RWPE2 (cell line): ENCODE measurements at regions not wholly inside any gene's neighbourhood (a gene's known extent, or its start where the extent isn't known, plus 50 kb on each side); places are given as distances from the start of the nearest gene placed in this dataset.

Experiments
- ATAC-seq: fragments of 200-7000 bp; cut with Tn5 transposase; 3 replicates; pipeline ENCODE4 v1.9.1; 2021; ENCODE audit warnings: low read depth
- DNase-seq: peaks from one replicate; pipeline ENCODE4 v3.0.0-alpha.2; 2020; ENCODE audit warnings: low spot score
- H3K27ac ChIP-seq: fragments of 450-650 bp; 2 replicates; pipeline ENCODE4 v1.5.1; 2017; ENCODE audit warnings: mild to moderate bottlenecking; ENCODE audit not compliant: poor library complexity, severe bottlenecking
- H3K27me3 ChIP-seq: fragments of 250-450 bp; sonication (Bioruptor Pico); 2 replicates; pipeline ENCODE4 v1.5.1; 2021; ENCODE audit warnings: mild to moderate bottlenecking, moderate library complexity; ENCODE audit not compliant: insufficient read depth, poor library complexity, severe bottlenecking
- H3K36me3 ChIP-seq: fragments of 250-450 bp; sonication (Bioruptor Pico); 2 replicates; pipeline ENCODE4 v1.5.1; 2020; ENCODE audit warnings: low read depth, mild to moderate bottlenecking, moderate library complexity
- H3K4me1 ChIP-seq: fragments of 250-450 bp; sonication (Bioruptor Pico); 2 replicates; pipeline ENCODE4 v1.5.1; 2021; ENCODE audit warnings: mild to moderate bottlenecking, moderate library complexity; ENCODE audit not compliant: insufficient read depth, poor library complexity, severe bottlenecking
- H3K4me3 ChIP-seq: fragments of 250-450 bp; sonication (Bioruptor Pico); 2 replicates; pipeline ENCODE4 v1.5.1; 2021; ENCODE audit warnings: mild to moderate bottlenecking, moderate library complexity; ENCODE audit not compliant: severe bottlenecking
- H3K9me3 ChIP-seq: fragments of 250-450 bp; sonication (Bioruptor Pico); 2 replicates; pipeline ENCODE4 v1.5.1; 2021; ENCODE audit warnings: mild to moderate bottlenecking, moderate library complexity; ENCODE audit not compliant: severe bottlenecking
- CTCF ChIP-seq: fragments of 450-650 bp; IDR thresholded peaks from one replicate; pipeline ENCODE4 v1.5.1; 2017; ENCODE audit warnings: mild to moderate bottlenecking, moderate library complexity; ENCODE audit not compliant: poor library complexity, severe bottlenecking

GRCh38 chr12:87038098-87038497, 781.9 kb upstream of the MGAT4C start:
- no peaks in the 10 kb centered on the region for H3K27me3 ChIP-seq
- DNase-seq = no peak
- no peak for TF ChIP-seq CTCF
- H3K4me3 ChIP-seq = no peak overlapping the region
- no peaks in the 10 kb centered on the region for H3K4me1 ChIP-seq
- ATAC-seq = no peak
- no peak overlapping the region for H3K27ac ChIP-seq
- H3K9me3 ChIP-seq = no peaks in the 10 kb centered on the region
- no peaks in the 10 kb centered on the region for H3K36me3 ChIP-seq

- Histone ChIP-seq H3K36me3 (no peaks in the 10 kb centered on the region), H3K4me3 (no peak overlapping the region), H3K4me1 (no peaks in the 10 kb centered on the region), H3K27ac (no peak overlapping the region), H3K27me3 (no peaks in the 10 kb centered on the region), H3K9me3 (no peaks in the 10 kb centered on the region)
- DNase-seq = no peak
- no peak for TF ChIP-seq CTCF
- ATAC-seq = no peak
Measured at GRCh38 chr12:87025976-87026375, 769.8 kb upstream of the MGAT4C start.

- TF ChIP-seq CTCF = peak; percentile 5
- Histone ChIP-seq H3K9me3 (no peaks in the 10 kb centered on the region), H3K27ac (no peak overlapping the region), H3K27me3 (no peaks in the 10 kb centered on the region), H3K4me1 (no peaks in the 10 kb centered on the region), H3K4me3 (no peak overlapping the region), H3K36me3 (no peaks in the 10 kb centered on the region)
- DNase-seq = no peak
- no peak for ATAC-seq
Measured at GRCh38 chr12:87021400-87021799, 765.2 kb upstream of the MGAT4C start.

- Histone ChIP-seq H3K27me3 (no peaks in the 10 kb centered on the region), H3K4me3 (no peak overlapping the region), H3K27ac (no peak overlapping the region), H3K4me1 (no peaks in the 10 kb centered on the region), H3K36me3 (no peaks in the 10 kb centered on the region), H3K9me3 (no peaks in the 10 kb centered on the region)
- ATAC-seq (no peak), DNase-seq (no peak)
- TF ChIP-seq CTCF = no peak
Measured at GRCh38 chr12:87020071-87020470, 763.9 kb upstream of the MGAT4C start.

- no peak for TF ChIP-seq CTCF
- Histone ChIP-seq H3K36me3 (no peaks in the 10 kb centered on the region), H3K27me3 (no peaks in the 10 kb centered on the region), H3K4me3 (no peak overlapping the region), H3K27ac (no peak overlapping the region), H3K4me1 (no peaks in the 10 kb centered on the region), H3K9me3 (no peaks in the 10 kb centered on the region)
- no peak for ATAC-seq
- no peak for DNase-seq
Measured at GRCh38 chr12:87015352-87015751, 759.2 kb upstream of the MGAT4C start.
